ES-I3 (cell line): ENCODE measurements at regions not wholly inside any gene's neighbourhood (a gene's known extent, or its start where the extent isn't known, plus 50 kb on each side); places are given as distances from the start of the nearest gene placed in this dataset.

Experiments
- H3K36me3 ChIP-seq: 2 replicates; pipeline ENCODE4 v1.6.1; 2013; ENCODE audit warnings: mild to moderate bottlenecking, low read length, control low read depth, moderate library complexity; ENCODE audit not compliant: insufficient read depth
- H3K4me1 ChIP-seq: 2 replicates; pipeline ENCODE4 v1.6.1; 2013; ENCODE audit warnings: mild to moderate bottlenecking, control low read depth, low read length; ENCODE audit not compliant: insufficient read depth
- H3K9ac ChIP-seq: 2 replicates; pipeline ENCODE4 v1.6.1; 2013; ENCODE audit warnings: low read depth, mild to moderate bottlenecking, low read length, moderate library complexity
- H3K9me3 ChIP-seq: 2 replicates; pipeline ENCODE4 v1.6.1; 2013; ENCODE audit warnings: mild to moderate bottlenecking, low read length, moderate library complexity; ENCODE audit not compliant: control insufficient read depth, insufficient read depth

DNA sequence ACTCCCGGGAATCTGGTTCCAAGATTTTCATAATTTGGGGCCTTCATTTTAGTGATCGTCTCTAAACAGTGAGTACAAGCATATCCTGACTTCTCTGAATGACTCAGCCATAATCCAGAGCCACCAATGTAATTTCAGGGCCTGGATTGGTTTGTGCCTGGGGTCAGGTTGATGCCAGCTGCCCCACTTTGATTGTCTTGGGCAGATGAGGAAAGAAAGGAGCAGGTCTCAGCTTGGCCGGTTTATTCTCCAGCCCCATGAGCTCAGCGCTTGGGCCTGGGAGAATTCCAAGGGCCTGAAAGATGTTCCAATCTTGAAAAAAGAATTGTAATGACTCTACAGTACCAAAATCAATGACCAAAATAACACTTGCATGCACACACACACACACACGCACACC is 71.2 kb upstream of the ECE1 start:
- no peaks in the 10 kb centered on the region for H3K36me3 ChIP-seq
- no peaks in the 10 kb centered on the region for H3K9me3 ChIP-seq
- H3K9ac ChIP-seq = no peak overlapping the region
- no peaks in the 10 kb centered on the region for H3K4me1 ChIP-seq

GRCh38 chr1:21357161-21357560 is 66.9 kb upstream of the ECE1 start:
- no peaks in the 10 kb centered on the region for H3K36me3 ChIP-seq
- H3K4me1 ChIP-seq = no peaks in the 10 kb centered on the region
- no peak overlapping the region for H3K9ac ChIP-seq
- no peaks in the 10 kb centered on the region for H3K9me3 ChIP-seq

DNA sequence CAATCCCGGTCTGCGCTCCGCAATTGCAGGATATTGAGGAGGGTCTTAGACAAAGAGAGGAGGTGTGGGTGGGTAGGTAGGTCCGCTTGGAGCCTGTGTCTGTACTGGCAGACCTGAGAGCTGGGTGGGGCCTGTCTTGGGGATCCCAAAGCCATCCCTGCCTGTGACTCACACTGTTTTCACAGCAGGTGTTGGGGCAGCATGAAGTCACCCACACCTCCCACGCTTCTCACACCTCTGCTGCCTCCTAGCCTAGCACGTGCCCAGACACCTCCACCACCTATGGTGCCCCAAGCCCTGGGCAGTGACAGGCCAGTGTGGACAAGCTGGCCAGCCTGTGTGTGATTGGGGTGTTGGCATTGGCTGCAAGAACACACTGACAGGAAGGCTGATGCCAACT is 65.7 kb upstream of the ECE1 start:
- Histone ChIP-seq H3K9ac (no peak overlapping the region), H3K9me3 (no peaks in the 10 kb centered on the region), H3K36me3 (no peaks in the 10 kb centered on the region), H3K4me1 (no peaks in the 10 kb centered on the region)

DNA sequence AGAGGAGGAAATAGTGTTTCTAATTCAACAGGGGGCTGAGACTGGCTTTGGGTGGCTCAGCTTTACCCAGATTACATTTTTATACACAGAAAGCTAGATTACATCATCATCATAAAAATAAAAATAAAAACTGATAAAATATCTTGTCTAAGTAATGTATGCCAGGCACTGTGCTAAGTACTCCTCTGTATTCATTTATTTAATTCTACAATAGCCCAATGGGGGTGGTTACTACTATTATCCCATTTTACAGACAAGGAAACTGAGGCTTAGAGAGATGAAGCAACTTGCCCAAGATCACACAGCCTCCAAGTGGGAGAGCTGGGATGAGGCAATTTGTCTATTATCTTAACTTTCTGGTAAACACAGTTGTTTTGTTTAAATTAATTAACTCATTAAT is 62.3 kb upstream of the ECE1 start:
- no peaks in the 10 kb centered on the region for H3K36me3 ChIP-seq
- peaks cover 4% of the 10 kb centered on the region; the same call in 1 of the 2 replicates for H3K4me1 ChIP-seq
- H3K9ac ChIP-seq = no peak overlapping the region
- H3K9me3 ChIP-seq = no peaks in the 10 kb centered on the region

- H3K9me3 ChIP-seq = no peaks in the 10 kb centered on the region
- no peak overlapping the region for H3K9ac ChIP-seq
- peaks cover 4% of the 10 kb centered on the region; the same call in 1 of the 2 replicates for H3K4me1 ChIP-seq
- H3K36me3 ChIP-seq = no peaks in the 10 kb centered on the region
These were observed 61.6 kb upstream of the ECE1 start for GRCh38 chr1:21351901-21352300.

GRCh38 chr1:21350202-21350885 is 60.1 kb upstream of the ECE1 start:
- Histone ChIP-seq H3K4me1 (peaks cover 11% of the 10 kb centered on the region; the same call in 1 of the 2 replicates), H3K9me3 (no peaks in the 10 kb centered on the region), H3K9ac (no peak overlapping the region), H3K36me3 (no peaks in the 10 kb centered on the region)

DNA sequence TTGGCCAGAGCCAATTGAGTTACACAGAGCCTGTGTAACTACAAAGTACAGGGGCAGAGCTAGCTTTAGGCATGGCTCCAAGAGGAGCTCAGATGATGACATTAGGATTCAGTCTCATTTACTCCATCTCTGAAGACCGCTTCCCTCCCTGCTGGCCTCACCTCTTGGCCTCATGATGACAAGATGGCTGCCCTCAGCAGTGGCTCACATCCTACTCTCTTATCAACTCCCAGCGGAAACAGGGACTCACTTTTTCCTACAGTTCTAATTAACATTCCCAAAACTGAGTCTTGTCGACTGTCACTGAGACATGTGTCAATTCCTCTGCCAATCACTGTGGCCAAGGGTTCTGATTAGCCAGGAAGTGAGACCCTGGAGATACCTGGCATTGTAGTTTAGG is 59.4 kb upstream of the ECE1 start:
- Histone ChIP-seq H3K9me3 (no peaks in the 10 kb centered on the region), H3K4me1 (peaks cover 11% of the 10 kb centered on the region; the same call in 1 of the 2 replicates), H3K36me3 (no peaks in the 10 kb centered on the region), H3K9ac (no peak overlapping the region)

DNA sequence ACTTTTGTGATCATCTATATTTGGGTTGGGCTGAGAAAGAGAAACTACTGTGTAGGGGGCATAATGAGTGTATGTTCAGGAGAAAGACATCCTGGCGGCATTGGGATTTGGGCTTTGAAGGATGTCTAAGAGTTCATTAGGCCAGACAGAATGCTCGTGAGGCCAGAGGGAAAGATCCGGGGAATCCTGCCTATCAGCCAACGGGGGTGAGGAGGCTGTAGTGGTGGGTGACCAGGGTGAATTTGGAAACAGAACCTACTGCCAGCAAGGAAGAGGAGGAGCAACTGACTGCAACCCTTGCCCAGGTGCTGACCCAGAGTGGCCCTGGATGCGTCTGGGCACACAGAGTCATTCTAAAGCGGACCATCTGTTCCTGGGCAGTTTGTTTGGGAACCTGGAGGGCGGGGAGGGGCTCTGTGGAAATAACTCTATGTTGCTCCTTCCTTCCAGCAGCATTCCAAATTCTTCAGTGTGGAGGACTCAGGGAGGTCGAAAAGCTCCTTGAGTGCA is 56.9 kb upstream of the ECE1 start:
- H3K4me1 ChIP-seq = peaks cover 18% of the 10 kb centered on the region; the same call in 1 of the 2 replicates
- no peak overlapping the region for H3K9ac ChIP-seq
- H3K36me3 ChIP-seq = no peaks in the 10 kb centered on the region
- H3K9me3 ChIP-seq = no peaks in the 10 kb centered on the region

GRCh38 chr1:21346365-21347071 is 56.3 kb upstream of the ECE1 start:
- H3K9ac ChIP-seq = peak overlapping the region; percentile 73; the same call in 1 of the 2 replicates
- H3K9me3 ChIP-seq = no peaks in the 10 kb centered on the region
- peaks cover 18% of the 10 kb centered on the region; the same call in 1 of the 2 replicates for H3K4me1 ChIP-seq

GRCh38 chr1:21344750-21345443 is 54.6 kb upstream of the ECE1 start:
- Histone ChIP-seq H3K36me3 (no peaks in the 10 kb centered on the region), H3K9me3 (no peaks in the 10 kb centered on the region), H3K4me1 (peaks cover 14% of the 10 kb centered on the region; the same call in 1 of the 2 replicates), H3K9ac (peak overlapping the region; percentile 73; the same call in 1 of the 2 replicates)

More at GRCh38 chr1:21346365-21347071, 56.3 kb upstream of the ECE1 start:
- H3K36me3 ChIP-seq = no peaks in the 10 kb centered on the region

DNA sequence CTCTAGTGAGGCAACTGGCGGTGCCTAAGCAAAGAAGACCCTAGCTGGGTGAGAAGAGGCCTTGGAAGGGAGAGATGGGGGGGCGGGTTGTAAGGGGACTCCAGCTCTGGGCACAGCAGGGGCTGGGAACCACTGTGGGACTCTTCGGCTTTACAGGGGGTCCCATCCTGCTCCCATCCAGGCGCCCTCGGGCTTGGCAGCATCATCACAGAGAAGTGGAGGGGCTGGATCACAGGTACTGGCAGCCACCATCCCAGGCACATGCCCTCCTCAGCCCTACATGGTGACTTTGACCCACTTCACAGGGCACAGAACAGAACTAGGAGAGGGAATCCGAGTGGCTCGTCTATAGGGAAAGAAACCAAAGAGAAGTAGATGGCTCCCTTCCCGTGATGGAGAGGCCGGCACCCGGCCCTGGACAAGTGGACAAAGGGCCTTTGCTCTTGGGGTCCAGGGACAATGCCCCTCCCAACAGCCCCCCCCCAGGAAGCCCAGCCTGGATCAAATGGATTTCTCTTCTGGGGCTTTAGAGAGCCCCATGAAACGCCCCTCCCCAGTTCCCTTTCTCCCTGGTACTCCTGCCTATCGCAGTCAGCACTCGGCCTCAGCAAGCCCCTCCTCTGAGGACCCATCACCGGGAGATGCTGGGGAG is 54.0 kb upstream of the ECE1 start:
- Histone ChIP-seq H3K9me3 (no peaks in the 10 kb centered on the region), H3K36me3 (no peaks in the 10 kb centered on the region), H3K9ac (peak overlapping the region; percentile 73; the same call in 1 of the 2 replicates), H3K4me1 (peaks cover 19% of the 10 kb centered on the region; the same call in 1 of the 2 replicates)

GRCh38 chr1:21342961-21343838 is 52.9 kb upstream of the ECE1 start:
- Histone ChIP-seq H3K36me3 (no peaks in the 10 kb centered on the region), H3K9me3 (no peaks in the 10 kb centered on the region), H3K9ac (no peak overlapping the region), H3K4me1 (peaks cover 19% of the 10 kb centered on the region; the same call in 1 of the 2 replicates)

- Histone ChIP-seq H3K4me1 (peaks cover 16% of the 10 kb centered on the region; the same call in 1 of the 2 replicates), H3K9me3 (no peaks in the 10 kb centered on the region), H3K36me3 (no peaks in the 10 kb centered on the region), H3K9ac (no peak overlapping the region)
These were observed 51.3 kb upstream of the ECE1 start for GRCh38 chr1:21341517-21342078.
